Brain microvascular endothelial cell (primary cell): ENCODE measurements at regions not wholly inside any gene's neighbourhood (a gene's known extent, or its start where the extent isn't known, plus 50 kb on each side); places are given as distances from the start of the nearest gene placed in this dataset.

ENCODE experiments used
- DNase-seq: peaks from one replicate; pipeline ENCODE4 v3.0.0-alpha.2; 2020
- H3K27ac ChIP-seq: fragments of 250-450 bp; sonication (Bioruptor Pico); 2 replicates; pipeline ENCODE4 v1.5.1; 2020; ENCODE audit warnings: mild to moderate bottlenecking, moderate library complexity
- H3K27me3 ChIP-seq: fragments of 250-450 bp; sonication (Bioruptor Pico); replicated peaks from 2 replicates; pipeline ENCODE4 v1.5.1; 2020; ENCODE audit warnings: mild to moderate bottlenecking
- H3K36me3 ChIP-seq: fragments of 250-450 bp; sonication (Bioruptor Pico); replicated peaks from 2 replicates; pipeline ENCODE4 v1.5.1; 2020; ENCODE audit warnings: mild to moderate bottlenecking
- H3K4me3 ChIP-seq: 2 replicates; pipeline ENCODE4 v1.5.1; 2011; ENCODE audit warnings: low read depth, mild to moderate bottlenecking, control low read depth, low read length, moderate library complexity
- CTCF ChIP-seq: IDR thresholded peaks from 2 replicates; pipeline ENCODE4 v1.5.1; 2011; ENCODE audit warnings: low read depth, mild to moderate bottlenecking, moderate library complexity, low read length, control low read depth, inconsistent platforms; ENCODE audit errors: missing control alignments
- in situ Hi-C: cut with HindIII; loops from 2 replicates; pipeline ENCODE4 v1.10.0; 2017; ENCODE audit warnings: low sequenced_read_pairs, low pct_ligation_motif_present

- Histone ChIP-seq H3K4me3 (no peak overlapping the region), H3K36me3 (no peaks in the 10 kb centered on the region), H3K27me3 (no peaks in the 10 kb centered on the region), H3K27ac (peak overlapping the region; percentile 17)
- DNase-seq = peak; percentile 93
- in situ Hi-C loops = no loop called here
- no peak for TF ChIP-seq CTCF
Observed at GRCh38 chr3:150319900-150320299, 88.2 kb upstream of the TSC22D2 start.

- no peak overlapping the region for H3K4me3 ChIP-seq
- in situ Hi-C loops = no loop called here
- TF ChIP-seq CTCF = no peak
- no peak for DNase-seq
- H3K27me3 ChIP-seq = no peaks in the 10 kb centered on the region
- H3K36me3 ChIP-seq = no peaks in the 10 kb centered on the region
- H3K27ac ChIP-seq = no peak overlapping the region
Observed at GRCh38 chr3:150317469-150317868, 90.6 kb upstream of the TSC22D2 start.

- Histone ChIP-seq H3K4me3 (no peak overlapping the region), H3K27ac (no peak overlapping the region), H3K36me3 (no peaks in the 10 kb centered on the region), H3K27me3 (no peaks in the 10 kb centered on the region)
- in situ Hi-C loops = no loop called here
- no peak for DNase-seq
- TF ChIP-seq CTCF = no peak
Observed at GRCh38 chr3:150315721-150316120, 92.4 kb upstream of the TSC22D2 start.

GRCh38 chr3:150314248-150315004 lies 93.7 kb upstream of the TSC22D2 start:
- H3K27me3 ChIP-seq = no peaks in the 10 kb centered on the region
- no peaks in the 10 kb centered on the region for H3K36me3 ChIP-seq
- TF ChIP-seq CTCF = no peak
- H3K27ac ChIP-seq = no peak overlapping the region
- H3K4me3 ChIP-seq = no peak overlapping the region
- in situ Hi-C loops = no loop called here
- no peak for DNase-seq

- no peak overlapping the region for H3K4me3 ChIP-seq
- no peak for DNase-seq
- no peak overlapping the region for H3K27ac ChIP-seq
- TF ChIP-seq CTCF = no peak
- in situ Hi-C loops = no loop called here
- no peaks in the 10 kb centered on the region for H3K27me3 ChIP-seq
- H3K36me3 ChIP-seq = no peaks in the 10 kb centered on the region
Observed at GRCh38 chr3:150312018-150312657, 96.0 kb upstream of the TSC22D2 start.
